Stomach (tissue), 4 donors: ENCODE measurements at regions not wholly inside any gene's neighbourhood (a gene's known extent, or its start where the extent isn't known, plus 50 kb on each side); places are given as distances from the start of the nearest gene placed in this dataset.

Source experiments
- CTCF ChIP-seq, 7 experiments: fragments of 450-650 bp in 4 of 7; fragments of 200-600 bp in 3 of 7; sonication (generic) in 3 of 7; IDR thresholded peaks; one replicate each; pipeline ENCODE4 v1.5.1; 2016 to 2019; ENCODE audit warnings: antibody characterized with exemption in 7 of 7, control low read depth in 2 of 7, mild to moderate bottlenecking in 1 of 7
- POLR2A ChIP-seq, 4 donors: fragments of 450-650 bp; IDR thresholded peaks; one replicate each; pipeline ENCODE4 v1.6.1; 2016; ENCODE audit warnings: antibody characterized with exemption in 4 of 4, control low read depth in 2 of 4, mild to moderate bottlenecking in 1 of 4, moderate library complexity in 1 of 4

GRCh38 chr3:72164635-72164978, 379.7 kb upstream of the PROK2 start:
- TF ChIP-seq CTCF (IDR thresholded peaks at IDR 0.05) (no peak), POLR2A (IDR thresholded peaks at IDR 0.05) (no peak)
